ENCODE measurements at regions not wholly inside any gene's neighbourhood (a gene's known extent, or its start where the extent isn't known, plus 50 kb on each side); places are given as distances from the start of the nearest gene placed in this dataset.
"Not testable (repeated sequence)": the region's sequence is repeated elsewhere in the genome, so short reads cannot be mapped to it uniquely, and the experiment has no call there.

DNA sequence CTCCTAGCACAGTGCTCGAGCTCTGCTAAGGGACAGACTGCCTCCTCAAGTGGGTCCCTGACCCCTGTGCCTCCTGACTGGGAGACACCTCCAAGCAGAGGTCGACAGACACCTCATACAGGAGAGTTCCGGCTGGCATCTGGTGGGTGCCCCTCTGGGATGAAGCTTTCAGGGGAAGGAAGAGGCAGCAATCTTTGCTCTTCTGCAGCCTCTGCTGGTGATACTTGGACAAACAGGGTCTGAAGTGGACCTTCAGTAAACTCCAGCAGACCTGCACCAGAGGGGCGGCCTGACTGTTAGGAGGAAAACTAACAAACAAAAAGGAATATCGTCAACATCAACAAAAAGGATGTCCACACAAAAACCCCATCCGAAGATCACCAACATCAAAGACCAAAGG, 60.6 kb upstream of the DCN start:
- TF ChIP-seq POLR2A, EP300 (IDR thresholded peaks at IDR 0.05): not testable (repeated sequence)
- TF ChIP-seq, protein P1, sequence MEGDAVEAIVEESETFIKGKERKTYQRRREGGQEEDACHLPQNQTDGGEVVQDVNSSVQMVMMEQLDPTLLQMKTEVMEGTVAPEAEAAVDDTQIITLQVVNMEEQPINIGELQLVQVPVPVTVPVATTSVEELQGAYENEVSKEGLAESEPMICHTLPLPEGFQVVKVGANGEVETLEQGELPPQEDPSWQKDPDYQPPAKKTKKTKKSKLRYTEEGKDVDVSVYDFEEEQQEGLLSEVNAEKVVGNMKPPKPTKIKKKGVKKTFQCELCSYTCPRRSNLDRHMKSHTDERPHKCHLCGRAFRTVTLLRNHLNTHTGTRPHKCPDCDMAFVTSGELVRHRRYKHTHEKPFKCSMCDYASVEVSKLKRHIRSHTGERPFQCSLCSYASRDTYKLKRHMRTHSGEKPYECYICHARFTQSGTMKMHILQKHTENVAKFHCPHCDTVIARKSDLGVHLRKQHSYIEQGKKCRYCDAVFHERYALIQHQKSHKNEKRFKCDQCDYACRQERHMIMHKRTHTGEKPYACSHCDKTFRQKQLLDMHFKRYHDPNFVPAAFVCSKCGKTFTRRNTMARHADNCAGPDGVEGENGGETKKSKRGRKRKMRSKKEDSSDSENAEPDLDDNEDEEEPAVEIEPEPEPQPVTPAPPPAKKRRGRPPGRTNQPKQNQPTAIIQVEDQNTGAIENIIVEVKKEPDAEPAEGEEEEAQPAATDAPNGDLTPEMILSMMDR (IDR thresholded peaks at IDR 0.05), result not testable (repeated sequence)
